GM19372 (cell line): ENCODE measurements at regions not wholly inside any gene's neighbourhood (a gene's known extent, or its start where the extent isn't known, plus 50 kb on each side); places are given as distances from the start of the nearest gene placed in this dataset.

Experiments
- ATAC-seq: cut with Tn5 transposase; IDR thresholded peaks from one replicate; pipeline ENCODE4 v1.9.1; 2021; ENCODE audit warnings: mild to moderate bottlenecking, low read depth, moderate library complexity; ENCODE audit not compliant: unreplicated experiment

DNA sequence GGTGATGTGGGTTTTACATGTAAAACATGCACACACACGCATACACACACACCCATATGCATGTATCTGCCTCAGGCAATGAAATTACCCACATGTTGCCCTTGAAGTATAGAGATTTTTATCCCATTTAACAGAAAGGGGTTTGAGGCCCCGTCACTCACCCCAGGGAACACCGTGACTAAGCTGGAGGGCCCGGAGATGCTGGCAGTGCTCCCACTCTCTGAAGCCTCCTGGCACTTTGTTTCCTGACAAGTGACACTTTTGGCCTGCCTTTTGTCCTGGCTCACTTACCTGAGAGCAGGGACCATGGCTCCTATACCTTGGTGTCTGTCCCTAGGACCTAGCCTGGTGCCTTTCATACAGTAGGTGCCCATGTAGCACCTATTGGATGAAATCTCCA lies 50.0 kb upstream of the TNRC6C start:
- no peak for ATAC-seq
